OCI-LY1 (cell line): ENCODE measurements at regions not wholly inside any gene's neighbourhood (a gene's known extent, or its start where the extent isn't known, plus 50 kb on each side); places are given as distances from the start of the nearest gene placed in this dataset.

Source experiments
- H2AFZ ChIP-seq: fragments of 200-600 bp; sonication (generic), shearing (Covaris generic); 2 replicates; pipeline ENCODE4 v1.6.0; 2014; ENCODE audit warnings: antibody characterized with exemption, mild to moderate bottlenecking, low read length
- H3F3A ChIP-seq: fragments of 200-600 bp; sonication (generic), shearing (Covaris generic); 2 replicates; pipeline ENCODE4 v1.6.0; 2014; ENCODE audit warnings: mild to moderate bottlenecking, antibody characterized with exemption, low read length, moderate library complexity; ENCODE audit not compliant: insufficient read depth
- H3K27ac ChIP-seq: fragments of 200-600 bp; sonication (generic); 2 replicates; pipeline ENCODE4 v1.5.1; 2014; ENCODE audit warnings: low read length, mixed run types, mild to moderate bottlenecking, low read depth; ENCODE audit not compliant: poor library complexity, severe bottlenecking
- H3K27me3 ChIP-seq: fragments of 200-600 bp; sonication (generic); 2 replicates; pipeline ENCODE4 v1.6.0; 2014; ENCODE audit warnings: antibody characterized with exemption, mild to moderate bottlenecking, low read length, moderate library complexity; ENCODE audit not compliant: insufficient read depth
- H3K36me3 ChIP-seq: fragments of 200-600 bp; sonication (generic); 2 replicates; pipeline ENCODE4 v1.6.1; 2014; ENCODE audit warnings: mild to moderate bottlenecking, antibody characterized with exemption, low read length, moderate library complexity, mixed read lengths; ENCODE audit not compliant: insufficient read depth
- H3K4me1 ChIP-seq: fragments of 200-600 bp; sonication (generic); 2 replicates; pipeline ENCODE4 v1.5.1; 2014; ENCODE audit warnings: mild to moderate bottlenecking, low read length, moderate library complexity; ENCODE audit not compliant: insufficient read depth, severe bottlenecking
- H3K4me2 ChIP-seq: fragments of 200-600 bp; sonication (generic), shearing (Covaris generic); 2 replicates; pipeline ENCODE4 v1.6.1; 2014; ENCODE audit warnings: low read length
- H3K4me3 ChIP-seq: fragments of 200-600 bp; sonication (generic); 2 replicates; pipeline ENCODE4 v1.5.1; 2014; ENCODE audit warnings: low read length, low read depth, mild to moderate bottlenecking, mixed read lengths; ENCODE audit not compliant: poor library complexity, severe bottlenecking
- H3K79me2 ChIP-seq: fragments of 200-600 bp; shearing (Covaris generic); 2 replicates; pipeline ENCODE4 v1.6.1; 2016; ENCODE audit warnings: mixed run types, low read length, mixed read lengths; ENCODE audit not compliant: insufficient read depth
- H3K9ac ChIP-seq: fragments of 200-600 bp; sonication (generic), shearing (Covaris generic); 2 replicates; pipeline ENCODE4 v1.6.1; 2014; ENCODE audit warnings: mild to moderate bottlenecking, low read length, mixed read lengths
- H3K9me2 ChIP-seq: fragments of 200-600 bp; sonication (generic), shearing (Covaris generic); 2 replicates; pipeline ENCODE4 v1.6.1; 2014; ENCODE audit warnings: low read depth, mild to moderate bottlenecking, low read length, mixed read lengths
- H3K9me3 ChIP-seq: fragments of 200-600 bp; shearing (Covaris generic); 2 replicates; pipeline ENCODE4 v1.6.1; 2014; ENCODE audit warnings: low read length, mixed read lengths
- H4K20me1 ChIP-seq: fragments of 200-600 bp; sonication (generic), shearing (Covaris generic); 2 replicates; pipeline ENCODE4 v1.6.0; 2016; ENCODE audit warnings: mild to moderate bottlenecking, low read length; ENCODE audit not compliant: insufficient read depth
- EZH2 ChIP-seq: fragments of 200-600 bp; sonication (generic), shearing (Covaris generic); IDR thresholded peaks from 2 replicates; pipeline ENCODE4 v1.8.0; 2017; ENCODE audit warnings: borderline replicate concordance, mixed run types, mild to moderate bottlenecking, antibody characterized with exemption, low read length, moderate library complexity, mixed read lengths
- TF ChIP-seq, protein P1 (sequence below): fragments of 200-600 bp; sonication (generic), shearing (Covaris generic); IDR thresholded peaks from 2 replicates; pipeline ENCODE4 v1.5.1; 2017; ENCODE audit warnings: mild to moderate bottlenecking, antibody characterized with exemption, low read length, moderate library complexity, mixed read lengths

- Histone ChIP-seq H3K9me2 (no peaks in the 10 kb centered on the region), H4K20me1 (no peaks in the 10 kb centered on the region), H3K9me3 (no peaks in the 10 kb centered on the region), H3K27ac (no peak overlapping the region), H3K9ac (no peak overlapping the region), H3K4me2 (no peak overlapping the region), H2AFZ (no peak overlapping the region), H3K4me1 (no peaks in the 10 kb centered on the region), H3K79me2 (no peaks in the 10 kb centered on the region), H3K36me3 (no peaks in the 10 kb centered on the region), H3K27me3 (no peaks in the 10 kb centered on the region), H3K4me3 (no peak overlapping the region), H3F3A (no peaks in the 10 kb centered on the region)
- TF ChIP-seq EZH2: no peak
- TF ChIP-seq, protein P1, sequence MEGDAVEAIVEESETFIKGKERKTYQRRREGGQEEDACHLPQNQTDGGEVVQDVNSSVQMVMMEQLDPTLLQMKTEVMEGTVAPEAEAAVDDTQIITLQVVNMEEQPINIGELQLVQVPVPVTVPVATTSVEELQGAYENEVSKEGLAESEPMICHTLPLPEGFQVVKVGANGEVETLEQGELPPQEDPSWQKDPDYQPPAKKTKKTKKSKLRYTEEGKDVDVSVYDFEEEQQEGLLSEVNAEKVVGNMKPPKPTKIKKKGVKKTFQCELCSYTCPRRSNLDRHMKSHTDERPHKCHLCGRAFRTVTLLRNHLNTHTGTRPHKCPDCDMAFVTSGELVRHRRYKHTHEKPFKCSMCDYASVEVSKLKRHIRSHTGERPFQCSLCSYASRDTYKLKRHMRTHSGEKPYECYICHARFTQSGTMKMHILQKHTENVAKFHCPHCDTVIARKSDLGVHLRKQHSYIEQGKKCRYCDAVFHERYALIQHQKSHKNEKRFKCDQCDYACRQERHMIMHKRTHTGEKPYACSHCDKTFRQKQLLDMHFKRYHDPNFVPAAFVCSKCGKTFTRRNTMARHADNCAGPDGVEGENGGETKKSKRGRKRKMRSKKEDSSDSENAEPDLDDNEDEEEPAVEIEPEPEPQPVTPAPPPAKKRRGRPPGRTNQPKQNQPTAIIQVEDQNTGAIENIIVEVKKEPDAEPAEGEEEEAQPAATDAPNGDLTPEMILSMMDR: no peak
These were observed 209.6 kb downstream of the LYPLAL1 start for GRCh38 chr1:219383281-219383680.

GRCh38 chr1:219381396-219381795 is 207.7 kb downstream of the LYPLAL1 start:
- no peaks in the 10 kb centered on the region for H3K36me3 ChIP-seq
- no peaks in the 10 kb centered on the region for H3K79me2 ChIP-seq
- H4K20me1 ChIP-seq: no peaks in the 10 kb centered on the region
- H2AFZ ChIP-seq: no peak overlapping the region
- H3K4me3 ChIP-seq: no peak overlapping the region
- H3K9me3 ChIP-seq: no peaks in the 10 kb centered on the region
- TF ChIP-seq, protein P1: no peak
- TF ChIP-seq EZH2: no peak
- no peak overlapping the region for H3K27ac ChIP-seq
- no peak overlapping the region for H3K4me2 ChIP-seq
- no peaks in the 10 kb centered on the region for H3K4me1 ChIP-seq
- no peaks in the 10 kb centered on the region for H3F3A ChIP-seq
- H3K27me3 ChIP-seq: no peaks in the 10 kb centered on the region
- H3K9ac ChIP-seq: no peak overlapping the region
- no peaks in the 10 kb centered on the region for H3K9me2 ChIP-seq

- TF ChIP-seq, protein P1: no peak
- TF ChIP-seq EZH2: no peak
- no peaks in the 10 kb centered on the region for H3K36me3 ChIP-seq
These were observed 206.8 kb downstream of the LYPLAL1 start for GRCh38 chr1:219380463-219380862.

More at GRCh38 chr1:219380463-219380862, 206.8 kb downstream of the LYPLAL1 start:
- Histone ChIP-seq H3K9me3 (no peaks in the 10 kb centered on the region), H3K27ac (no peak overlapping the region), H3K4me1 (no peaks in the 10 kb centered on the region), H3K4me3 (no peak overlapping the region), H4K20me1 (no peaks in the 10 kb centered on the region), H3K9me2 (no peaks in the 10 kb centered on the region), H2AFZ (no peak overlapping the region), H3F3A (no peaks in the 10 kb centered on the region), H3K79me2 (no peaks in the 10 kb centered on the region), H3K4me2 (no peak overlapping the region), H3K27me3 (no peaks in the 10 kb centered on the region), H3K9ac (no peak overlapping the region)
